MCF 10A (cell line): ENCODE measurements at regions not wholly inside any gene's neighbourhood (a gene's known extent, or its start where the extent isn't known, plus 50 kb on each side); places are given as distances from the start of the nearest gene placed in this dataset.

ENCODE experiments used
- BruUV-seq: library from RNA; stranded (reverse); fragments of 400-500 nt; replicated peaks from 2 replicates; lab custom pipeline; 2021; lab: Mats Ljungman, UMichigan
- CTCF ChIA-PET: fragments of 300-600 bp; sonication (Branson Sonifier 250); formaldehyde crosslinking; extraction: SDS; loops from one replicate; lab custom pipeline; 2021; ENCODE audit warnings: antibody characterized with exemption, inconsistent platforms; lab: Yijun Ruan, JAX
- POLR2A ChIA-PET: fragments of 300-600, 350-650 bp; sonication (Branson Sonifier 250); formaldehyde crosslinking; extraction: SDS; loops from one replicate; lab custom pipeline; 2020; ENCODE audit warnings: antibody characterized with exemption, inconsistent platforms; lab: Yijun Ruan, JAX
- DNase-seq: peaks from one replicate; pipeline ENCODE4 v3.0.0-alpha.2; 2018; ENCODE audit not compliant: unreplicated experiment
- H3K27ac Mint-ChIP-seq: one replicate; pipeline ENCODE4 v1.8.0; 2022; ENCODE audit warnings: mild to moderate bottlenecking, low read depth, mixed read lengths; ENCODE audit not compliant: unreplicated experiment
- H3K27me3 Mint-ChIP-seq: one replicate; pipeline ENCODE4 v1.8.0; 2022; ENCODE audit warnings: mixed read lengths; ENCODE audit not compliant: insufficient read depth, unreplicated experiment
- H3K36me3 Mint-ChIP-seq: one replicate; pipeline ENCODE4 v1.8.0; 2022; ENCODE audit warnings: mild to moderate bottlenecking, moderate library complexity, mixed read lengths; ENCODE audit not compliant: insufficient read depth, unreplicated experiment
- H3K4me1 Mint-ChIP-seq: one replicate; pipeline ENCODE4 v1.8.0; 2022; ENCODE audit warnings: mixed read lengths; ENCODE audit not compliant: insufficient read depth, unreplicated experiment
- H3K4me3 Mint-ChIP-seq: one replicate; pipeline ENCODE4 v1.8.0; 2022; ENCODE audit warnings: mild to moderate bottlenecking, moderate library complexity, mixed read lengths; ENCODE audit not compliant: unreplicated experiment
- H3K9me3 Mint-ChIP-seq: one replicate; pipeline ENCODE4 v1.8.0; 2022; ENCODE audit warnings: mixed read lengths; ENCODE audit not compliant: unreplicated experiment
- intact Hi-C: fragments of 100-400 bp; cut with micrococcal nuclease; formaldehyde crosslinking; loops from 2 replicates; pipeline ENCODE4 v1.14.1; 2022
- TF ChIP-seq, protein P1 (sequence below): fragments of 200-600 bp; IDR thresholded peaks from one replicate; pipeline ENCODE4 v1.8.0; 2022; ENCODE audit warnings: antibody characterized with exemption, mild to moderate bottlenecking; ENCODE audit not compliant: unreplicated experiment

DNA sequence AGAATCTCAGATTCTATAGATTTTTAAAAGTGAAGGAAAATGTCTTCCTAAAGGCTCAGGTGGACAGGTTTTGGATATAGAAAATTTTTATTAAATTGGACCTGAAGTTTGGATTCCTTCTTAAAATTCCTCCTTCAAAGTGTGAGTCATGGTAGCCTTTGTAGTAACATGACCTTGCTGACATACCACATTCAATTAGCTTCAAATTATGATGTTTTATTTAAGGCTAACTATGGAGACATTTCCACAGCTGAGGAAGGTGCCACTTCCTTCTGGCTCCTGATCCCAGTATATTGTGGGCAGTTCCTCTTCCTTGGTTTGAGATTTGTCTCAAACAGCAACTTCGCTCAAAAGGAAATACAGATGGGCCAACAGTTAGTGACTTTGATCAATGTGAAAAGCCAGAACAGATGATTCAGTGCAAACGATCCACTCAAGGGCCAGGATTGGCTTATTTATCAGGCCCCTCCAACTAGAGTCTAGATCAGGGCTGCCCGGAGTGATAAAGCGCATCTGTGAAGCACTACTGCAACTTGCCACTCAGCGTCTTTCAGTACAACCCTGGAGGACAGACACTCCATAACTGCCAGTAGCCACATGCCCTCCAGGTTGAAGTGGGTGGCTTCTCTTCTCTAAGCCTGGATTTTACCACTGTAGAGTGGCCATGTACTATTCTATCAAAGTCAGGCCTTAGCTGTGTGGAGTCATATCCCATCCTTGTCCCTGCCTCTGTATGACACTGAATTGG is 573.5 kb downstream of the KIF20B start:
- CTCF ChIA-PET = no interaction called here
- peak; percentile 7 for DNase-seq
- intact Hi-C loops = no loop called here
- POLR2A ChIA-PET = interaction anchor here (0.6 kb wide), 1 partner anchor 45 kb away, joined by 3 read pairs; no protein-coding TSS in a partner anchor
- peaks cover 8% of the 10 kb centered on the region for H3K4me1 Mint-ChIP-seq
- no peak overlapping the region for H3K27ac Mint-ChIP-seq
- no peaks in the 10 kb centered on the region for H3K9me3 Mint-ChIP-seq
- no TSS peak for BruUV-seq
- H3K4me3 Mint-ChIP-seq = no peak overlapping the region
- no peaks in the 10 kb centered on the region for H3K27me3 Mint-ChIP-seq
- no peaks in the 10 kb centered on the region for H3K36me3 Mint-ChIP-seq
- TF ChIP-seq, protein P1, sequence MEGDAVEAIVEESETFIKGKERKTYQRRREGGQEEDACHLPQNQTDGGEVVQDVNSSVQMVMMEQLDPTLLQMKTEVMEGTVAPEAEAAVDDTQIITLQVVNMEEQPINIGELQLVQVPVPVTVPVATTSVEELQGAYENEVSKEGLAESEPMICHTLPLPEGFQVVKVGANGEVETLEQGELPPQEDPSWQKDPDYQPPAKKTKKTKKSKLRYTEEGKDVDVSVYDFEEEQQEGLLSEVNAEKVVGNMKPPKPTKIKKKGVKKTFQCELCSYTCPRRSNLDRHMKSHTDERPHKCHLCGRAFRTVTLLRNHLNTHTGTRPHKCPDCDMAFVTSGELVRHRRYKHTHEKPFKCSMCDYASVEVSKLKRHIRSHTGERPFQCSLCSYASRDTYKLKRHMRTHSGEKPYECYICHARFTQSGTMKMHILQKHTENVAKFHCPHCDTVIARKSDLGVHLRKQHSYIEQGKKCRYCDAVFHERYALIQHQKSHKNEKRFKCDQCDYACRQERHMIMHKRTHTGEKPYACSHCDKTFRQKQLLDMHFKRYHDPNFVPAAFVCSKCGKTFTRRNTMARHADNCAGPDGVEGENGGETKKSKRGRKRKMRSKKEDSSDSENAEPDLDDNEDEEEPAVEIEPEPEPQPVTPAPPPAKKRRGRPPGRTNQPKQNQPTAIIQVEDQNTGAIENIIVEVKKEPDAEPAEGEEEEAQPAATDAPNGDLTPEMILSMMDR = no peak

DNA sequence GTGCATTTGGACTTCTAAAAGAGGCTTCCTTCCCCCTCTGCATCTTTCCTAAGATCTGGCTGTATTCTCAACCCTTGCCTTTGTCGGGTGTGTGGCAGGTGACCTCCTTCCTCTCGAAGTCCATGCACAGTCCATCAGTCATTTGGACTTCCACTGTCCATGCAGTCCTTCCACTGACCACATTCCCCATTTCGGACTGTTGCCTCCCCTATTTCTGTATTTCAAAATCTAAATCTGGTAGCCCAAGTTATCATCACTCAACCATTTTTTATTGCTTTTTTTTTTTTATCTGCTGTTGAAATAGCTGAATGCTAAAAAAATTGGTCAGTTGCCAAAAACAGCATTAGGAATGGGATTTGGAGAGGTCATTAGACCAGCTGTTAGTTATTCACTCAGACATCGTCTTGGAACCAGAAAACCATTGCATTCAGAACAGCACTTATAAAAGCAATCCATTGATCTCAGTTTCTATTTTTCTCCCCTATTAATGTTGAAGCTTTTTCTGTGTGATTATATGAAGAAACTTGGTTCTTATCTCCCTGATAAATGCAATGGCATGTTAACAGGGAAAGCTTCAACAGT is 575.6 kb downstream of the KIF20B start:
- ChIA-PET CTCF (no interaction called here), POLR2A (interaction anchor here (1.2 kb wide), 1 partner anchor 102 kb away, joined by 3 read pairs; no protein-coding TSS in a partner anchor)
- H3K9me3 Mint-ChIP-seq = no peaks in the 10 kb centered on the region
- no peaks in the 10 kb centered on the region for H3K27me3 Mint-ChIP-seq
- H3K4me1 Mint-ChIP-seq = peaks cover 8% of the 10 kb centered on the region
- no peak overlapping the region for H3K27ac Mint-ChIP-seq
- BruUV-seq = no TSS peak
- intact Hi-C loops = no loop called here
- H3K36me3 Mint-ChIP-seq = no peaks in the 10 kb centered on the region
- no peak overlapping the region for H3K4me3 Mint-ChIP-seq
- peak; percentile 52 for DNase-seq
- TF ChIP-seq, protein P1 = no peak

DNA sequence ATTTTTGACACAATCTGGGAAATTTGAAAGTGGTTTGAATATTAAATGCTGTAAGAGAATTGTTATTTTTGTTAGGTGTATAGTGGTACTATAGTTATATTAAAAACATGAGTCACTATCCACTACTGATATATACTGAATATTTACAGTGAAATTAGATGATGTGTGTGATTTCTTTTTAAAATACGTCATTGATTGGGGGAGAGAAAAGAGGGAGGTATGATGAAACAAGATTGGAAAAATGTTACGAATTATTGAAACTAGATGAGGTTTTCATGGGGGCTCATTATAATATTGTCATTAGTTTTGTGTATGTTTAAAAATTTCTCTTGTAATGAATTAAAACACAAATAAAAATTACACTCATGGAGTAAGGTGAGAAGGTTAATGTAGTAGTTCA is 571.4 kb downstream of the HTR7 start:
- POLR2A ChIA-PET = no interaction called here
- H3K4me3 Mint-ChIP-seq = no peak overlapping the region

DNA sequence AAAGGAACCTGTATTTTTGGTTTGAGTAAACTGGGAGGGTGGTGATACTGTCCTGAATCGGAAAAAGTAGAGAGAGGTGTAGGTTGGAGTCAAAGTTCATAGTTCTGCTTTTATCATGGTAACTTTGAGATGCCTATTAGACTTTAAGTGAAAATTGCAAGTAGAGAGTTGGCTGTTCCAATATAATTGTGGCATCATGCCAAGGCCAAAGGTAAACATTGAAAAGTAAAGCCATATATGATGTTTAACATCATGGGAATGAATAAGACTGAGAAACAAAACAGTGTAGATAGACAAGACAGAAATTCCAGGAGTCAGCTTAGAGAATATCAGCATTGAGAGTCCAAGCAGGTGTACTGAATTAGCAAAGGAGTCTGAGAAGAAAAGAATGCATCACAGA is 570.9 kb downstream of the HTR7 start:
- peaks cover 25% of the 10 kb centered on the region for H3K4me1 Mint-ChIP-seq
- DNase-seq = no peak
- TF ChIP-seq, protein P1 = no peak
- no peaks in the 10 kb centered on the region for H3K27me3 Mint-ChIP-seq
- H3K9me3 Mint-ChIP-seq = no peaks in the 10 kb centered on the region
- intact Hi-C loops = loop anchor here (5.0 kb wide), 2 partner anchors 280 to 575 kb away; no protein-coding TSS in a partner anchor
- H3K36me3 Mint-ChIP-seq = peaks cover 6% of the 10 kb centered on the region
- BruUV-seq = no TSS peak
- ChIA-PET CTCF (no interaction called here), POLR2A (no interaction called here)
- no peak overlapping the region for H3K27ac Mint-ChIP-seq
- H3K4me3 Mint-ChIP-seq = no peak overlapping the region

More for the DNA sequence above, 571.4 kb downstream of the HTR7 start:
- TF ChIP-seq, protein P1 = no peak
- H3K4me1 Mint-ChIP-seq = peaks cover 25% of the 10 kb centered on the region
- no peak for DNase-seq
- no peaks in the 10 kb centered on the region for H3K9me3 Mint-ChIP-seq
- H3K36me3 Mint-ChIP-seq = peaks cover 6% of the 10 kb centered on the region
- H3K27ac Mint-ChIP-seq = no peak overlapping the region
- CTCF ChIA-PET = no interaction called here
- H3K27me3 Mint-ChIP-seq = no peaks in the 10 kb centered on the region
- intact Hi-C loops = loop anchor here (5.0 kb wide), 2 partner anchors 279 to 576 kb away; no protein-coding TSS in a partner anchor
- BruUV-seq = no TSS peak
